Activated T-helper 1 cell treated with Interleukin-2 at 50 U/mL for 16 hours (primary cell): ENCODE measurements at regions not wholly inside any gene's neighbourhood (a gene's known extent, or its start where the extent isn't known, plus 50 kb on each side); places are given as distances from the start of the nearest gene placed in this dataset.
"Not testable (repeated sequence)": the region's sequence is repeated elsewhere in the genome, so short reads cannot be mapped to it uniquely, and the experiment has no call there.

Source experiments
- DNase-seq: peaks from one replicate; pipeline ENCODE4 v3.0.0-alpha.2; 2020; ENCODE audit warnings: low read depth

GRCh38 chr9:7739595-7739994 lies 60.0 kb downstream of the DMAC1 start:
- DNase-seq: no peak

GRCh38 chr9:7735311-7735710 lies 64.3 kb downstream of the DMAC1 start:
- no peak for DNase-seq

- DNase-seq: no peak
These were observed 69.5 kb downstream of the DMAC1 start for GRCh38 chr9:7730164-7730445.

GRCh38 chr9:7729371-7730163 lies 70.0 kb downstream of the DMAC1 start:
- no peak for DNase-seq

- DNase-seq: no peak
These were observed 78.3 kb downstream of the DMAC1 start for GRCh38 chr9:7721291-7721690.

- DNase-seq: not testable (repeated sequence)
These were observed 86.5 kb downstream of the DMAC1 start for GRCh38 chr9:7713088-7713487.

GRCh38 chr9:7710686-7711085 lies 88.9 kb downstream of the DMAC1 start:
- no peak for DNase-seq

GRCh38 chr9:7707934-7708333 lies 91.6 kb downstream of the DMAC1 start:
- DNase-seq: no peak

- no peak for DNase-seq
These were observed 95.0 kb downstream of the DMAC1 start for GRCh38 chr9:7704543-7704942.

GRCh38 chr9:7691909-7692308 lies 107.7 kb downstream of the DMAC1 start:
- no peak for DNase-seq

GRCh38 chr9:7690014-7690413 lies 109.6 kb downstream of the DMAC1 start:
- DNase-seq: no peak

GRCh38 chr9:7688626-7689025 lies 111.0 kb downstream of the DMAC1 start:
- DNase-seq: no peak

- no peak for DNase-seq
These were observed 122.9 kb downstream of the DMAC1 start for GRCh38 chr9:7676609-7677156.

GRCh38 chr9:7671847-7672246 lies 127.7 kb downstream of the DMAC1 start:
- DNase-seq: no peak

GRCh38 chr9:7668541-7668940 lies 131.0 kb downstream of the DMAC1 start:
- DNase-seq: no peak

- no peak for DNase-seq
These were observed 133.7 kb downstream of the DMAC1 start for GRCh38 chr9:7665874-7666273.

- no peak for DNase-seq
These were observed 139.8 kb downstream of the DMAC1 start for GRCh38 chr9:7659766-7660165.

- no peak for DNase-seq
These were observed 142.9 kb downstream of the DMAC1 start for GRCh38 chr9:7656636-7657035.

- no peak for DNase-seq
These were observed 146.3 kb downstream of the DMAC1 start for GRCh38 chr9:7653262-7653661.

GRCh38 chr9:7640231-7640630 lies 159.3 kb downstream of the DMAC1 start:
- no peak for DNase-seq

GRCh38 chr9:7639471-7639870 lies 160.1 kb downstream of the DMAC1 start:
- no peak for DNase-seq

GRCh38 chr9:7636838-7637467 lies 162.6 kb downstream of the DMAC1 start:
- DNase-seq: no peak

GRCh38 chr9:7636309-7636708 lies 163.3 kb downstream of the DMAC1 start:
- no peak for DNase-seq

- peak; percentile 12 for DNase-seq
These were observed 173.0 kb downstream of the DMAC1 start for GRCh38 chr9:7626571-7627029.
